ENCODE measurements at regions not wholly inside any gene's neighbourhood (a gene's known extent, or its start where the extent isn't known, plus 50 kb on each side); places are given as distances from the start of the nearest gene placed in this dataset.

DNA sequence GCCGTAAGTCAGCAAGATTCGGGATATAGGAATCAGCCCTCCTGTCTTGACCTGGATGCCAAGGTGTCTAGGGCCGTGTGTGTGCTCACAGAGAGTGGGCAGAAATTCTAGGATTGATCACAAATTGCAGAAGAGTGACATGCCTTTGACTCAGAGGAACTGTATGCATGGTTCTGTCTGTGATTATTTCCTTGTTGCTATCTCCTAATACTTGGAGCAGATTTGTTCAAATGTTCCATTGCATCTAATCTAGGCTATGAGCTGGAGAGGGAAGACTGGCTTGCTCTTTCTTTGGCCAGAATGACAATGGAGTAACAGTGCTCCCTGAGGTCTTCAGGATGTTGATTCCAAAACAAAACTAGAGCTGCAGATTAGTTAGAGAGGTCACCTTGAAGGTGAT is 115.0 kb downstream of the EN1 start:
- TF ChIP-seq CTCF (IDR thresholded peaks at IDR 0.05; ENCODE audit: low read depth, low read length) (no peak), POLR2A (IDR thresholded peaks at IDR 0.05; ENCODE audit: extremely low read depth, insufficient read length) (no peak), MYC (IDR thresholded peaks at IDR 0.05; ENCODE audit: low read depth, low read length) (no peak), MAX (IDR thresholded peaks at IDR 0.05; ENCODE audit: low read depth, low read length) (no peak)
